Activated CD4-positive, alpha-beta memory T cell treated with anti-CD3 and anti-CD28 coated beads, Interleukin-2, amount 10 ng/mL, durations not matched to agents 7 days and 5 days (primary cell): ENCODE measurements at regions not wholly inside any gene's neighbourhood (a gene's known extent, or its start where the extent isn't known, plus 50 kb on each side); places are given as distances from the start of the nearest gene placed in this dataset.

Source experiments
- CTCF ChIA-PET: fragments of 350-600 bp; sonication (Branson Sonifier 250); formaldehyde crosslinking; loops from one replicate; lab custom pipeline; 2021; ENCODE audit warnings: antibody characterized with exemption, inconsistent platforms; lab: Charles Lee
- POLR2A ChIA-PET: fragments of 350-600 bp; sonication (Branson Sonifier 250); formaldehyde crosslinking; loops from one replicate; lab custom pipeline; 2021; ENCODE audit warnings: antibody characterized with exemption; lab: Charles Lee
- DNase-seq: peaks from one replicate; pipeline ENCODE4 v3.0.0-alpha.2; 2020
- H3K27ac Mint-ChIP-seq: one replicate; pipeline ENCODE4 v1.8.0; 2021; ENCODE audit warnings: mild to moderate bottlenecking, mixed read lengths
- H3K27me3 Mint-ChIP-seq: one replicate; pipeline ENCODE4 v1.8.0; 2021; ENCODE audit warnings: mixed read lengths
- H3K36me3 Mint-ChIP-seq: one replicate; pipeline ENCODE4 v1.8.0; 2021; ENCODE audit warnings: low read depth, mixed read lengths
- H3K4me1 Mint-ChIP-seq: one replicate; pipeline ENCODE4 v1.8.0; 2021; ENCODE audit warnings: mixed read lengths
- H3K4me3 Mint-ChIP-seq: one replicate; pipeline ENCODE4 v1.8.0; 2021; ENCODE audit warnings: mild to moderate bottlenecking, mixed read lengths
- H3K9me3 Mint-ChIP-seq: one replicate; pipeline ENCODE4 v1.8.0; 2021; ENCODE audit warnings: mixed read lengths

DNA sequence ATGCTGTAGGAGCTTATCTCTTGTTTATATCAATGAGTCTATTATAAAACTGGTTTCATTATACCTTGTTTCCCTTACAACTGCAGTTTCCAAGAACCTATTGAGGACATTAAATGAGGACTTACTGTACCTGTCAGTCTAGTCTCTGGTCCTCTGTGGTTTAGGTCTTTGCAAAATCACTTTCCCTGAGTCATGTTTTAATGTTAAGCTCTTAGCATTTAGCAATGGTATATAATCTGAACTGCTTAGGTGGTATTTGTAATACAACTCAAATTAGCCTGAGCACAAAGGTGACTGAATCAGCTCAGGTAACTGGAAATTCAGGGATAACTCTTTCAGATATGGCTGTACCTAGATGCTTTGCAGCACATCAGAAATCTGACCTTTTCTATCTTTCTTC lies 418.3 kb upstream of the SPRED2 start:
- no peaks in the 10 kb centered on the region for H3K27me3 Mint-ChIP-seq
- DNase-seq: no peak
- H3K4me3 Mint-ChIP-seq: no peak overlapping the region
- no peaks in the 10 kb centered on the region for H3K36me3 Mint-ChIP-seq
- ChIA-PET POLR2A (no interaction called here), CTCF (no interaction called here)
- no peaks in the 10 kb centered on the region for H3K9me3 Mint-ChIP-seq
- no peaks in the 10 kb centered on the region for H3K4me1 Mint-ChIP-seq
- H3K27ac Mint-ChIP-seq: no peak overlapping the region

GRCh38 chr2:65846989-65847678 lies 414.7 kb upstream of the SPRED2 start:
- Mint-ChIP-seq H3K4me1 (no peaks in the 10 kb centered on the region), H3K27me3 (no peaks in the 10 kb centered on the region), H3K9me3 (no peaks in the 10 kb centered on the region), H3K27ac (no peak overlapping the region), H3K4me3 (no peak overlapping the region), H3K36me3 (no peaks in the 10 kb centered on the region)
- DNase-seq: no peak
- CTCF ChIA-PET: no interaction called here
- POLR2A ChIA-PET: no interaction called here

DNA sequence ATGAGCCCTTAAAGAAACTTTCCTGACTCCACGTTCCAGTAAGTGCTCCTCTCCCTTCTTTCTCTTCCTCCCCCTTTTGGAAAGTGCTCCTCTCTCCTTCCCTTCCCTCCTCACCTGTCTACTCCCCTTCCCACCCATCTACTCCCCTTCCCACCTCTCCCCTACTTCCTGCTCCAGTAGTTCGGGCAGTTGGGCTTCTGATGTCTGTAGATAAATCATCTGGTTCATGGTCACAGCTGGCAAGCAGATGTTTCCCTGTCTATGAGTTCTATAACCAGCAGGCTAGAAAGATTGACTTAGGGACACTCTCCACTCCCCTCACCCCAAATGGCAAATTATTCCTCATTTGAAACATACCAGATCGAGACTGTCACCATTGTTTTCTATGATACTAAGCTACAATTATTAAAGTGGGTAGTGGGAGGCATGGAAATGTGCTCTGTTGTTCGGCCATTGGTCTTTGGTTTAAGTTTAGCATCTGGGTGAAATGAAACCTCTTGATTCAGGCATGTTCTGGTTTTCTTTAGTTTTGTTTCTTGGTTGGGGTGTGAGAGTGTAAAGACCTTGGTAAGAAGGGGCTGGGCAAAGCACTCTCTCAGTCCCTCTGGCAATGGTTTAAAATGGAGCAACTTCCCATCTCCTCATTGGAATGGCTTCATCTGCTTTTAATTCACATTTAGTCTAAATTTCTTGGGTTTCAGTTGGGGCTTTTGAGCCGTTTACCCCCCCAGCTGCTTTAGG lies 413.2 kb upstream of the SPRED2 start:
- Mint-ChIP-seq H3K4me3 (no peak overlapping the region), H3K4me1 (no peaks in the 10 kb centered on the region), H3K27ac (no peak overlapping the region), H3K27me3 (no peaks in the 10 kb centered on the region), H3K36me3 (no peaks in the 10 kb centered on the region), H3K9me3 (no peaks in the 10 kb centered on the region)
- DNase-seq: no peak
- CTCF ChIA-PET: no interaction called here
- POLR2A ChIA-PET: no interaction called here

- Mint-ChIP-seq H3K36me3 (no peaks in the 10 kb centered on the region), H3K9me3 (no peaks in the 10 kb centered on the region), H3K4me3 (no peak overlapping the region), H3K27ac (no peak overlapping the region), H3K27me3 (no peaks in the 10 kb centered on the region), H3K4me1 (no peaks in the 10 kb centered on the region)
- POLR2A ChIA-PET: no interaction called here
- DNase-seq: no peak
- CTCF ChIA-PET: interaction anchor here (0.6 kb wide), 1 partner anchor 443 kb away, joined by 3 read pairs; no protein-coding TSS in a partner anchor
Observed at GRCh38 chr2:65842104-65842503, 409.7 kb upstream of the SPRED2 start.

DNA sequence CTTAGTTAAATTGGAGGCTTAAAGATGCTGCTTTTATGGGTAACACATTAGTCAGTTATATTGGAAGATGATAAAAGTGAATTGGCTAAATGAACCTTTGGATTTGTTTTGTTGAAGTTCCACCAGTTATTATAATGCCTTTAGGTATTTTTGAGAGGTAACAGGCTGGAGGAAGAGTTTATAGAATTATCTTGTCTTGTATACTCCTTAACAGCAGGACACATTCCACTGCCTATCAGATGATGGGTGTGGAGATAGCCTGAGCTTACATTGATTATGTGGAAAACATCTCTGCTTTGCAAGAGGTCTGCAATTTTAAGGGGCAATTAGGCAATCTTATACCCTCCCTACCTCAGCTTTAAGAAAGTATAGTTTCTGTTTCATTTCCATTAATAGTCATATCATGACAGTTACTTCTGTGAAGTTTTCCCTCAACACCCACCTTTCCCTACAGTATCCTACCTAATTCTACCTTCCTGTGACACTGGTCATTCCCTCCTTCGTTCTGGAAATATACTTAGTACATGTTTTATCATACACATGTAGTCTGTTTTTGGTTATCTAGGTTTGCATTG lies 403.7 kb upstream of the SPRED2 start:
- Mint-ChIP-seq H3K9me3 (no peaks in the 10 kb centered on the region), H3K4me1 (no peaks in the 10 kb centered on the region), H3K27ac (no peak overlapping the region), H3K4me3 (no peak overlapping the region), H3K36me3 (no peaks in the 10 kb centered on the region), H3K27me3 (no peaks in the 10 kb centered on the region)
- POLR2A ChIA-PET: no interaction called here
- CTCF ChIA-PET: no interaction called here
- DNase-seq: no peak

DNA sequence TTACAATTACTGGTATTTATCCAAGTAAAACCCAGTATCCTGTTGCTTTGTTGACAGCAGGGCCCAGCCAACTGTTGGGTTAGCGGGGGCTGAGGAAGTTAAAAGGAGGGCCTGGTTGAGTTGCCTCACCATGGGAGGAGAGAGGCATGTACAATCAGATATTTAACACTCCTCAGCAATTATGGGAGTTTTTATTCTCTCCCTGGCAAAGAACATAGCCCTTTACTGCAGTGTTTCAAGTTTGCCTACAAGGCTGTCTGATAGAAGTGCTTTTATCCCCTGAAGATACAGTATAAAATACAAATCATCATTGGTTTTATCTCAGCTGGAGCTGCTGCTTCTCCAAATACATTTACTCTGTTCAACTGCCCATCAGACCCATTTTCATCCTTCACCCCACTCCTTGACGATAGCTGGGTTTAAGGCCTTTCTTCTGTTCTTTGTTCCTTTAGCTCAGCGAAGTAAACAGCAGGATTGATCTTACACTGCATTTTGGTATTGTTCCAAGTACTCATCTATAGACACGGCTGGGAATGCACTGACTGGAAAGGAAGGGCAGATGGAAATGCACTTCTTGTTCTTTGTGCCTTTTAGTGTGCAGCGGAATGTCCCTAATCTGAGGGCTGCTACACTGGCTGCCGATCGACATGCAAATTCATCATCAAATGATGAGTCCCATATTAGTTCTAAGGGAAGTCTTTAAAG lies 402.5 kb upstream of the SPRED2 start:
- H3K27ac Mint-ChIP-seq: no peak overlapping the region
- H3K27me3 Mint-ChIP-seq: no peaks in the 10 kb centered on the region
- H3K9me3 Mint-ChIP-seq: no peaks in the 10 kb centered on the region
- H3K4me1 Mint-ChIP-seq: no peaks in the 10 kb centered on the region
- no peak overlapping the region for H3K4me3 Mint-ChIP-seq
- ChIA-PET CTCF (no interaction called here), POLR2A (no interaction called here)
- no peaks in the 10 kb centered on the region for H3K36me3 Mint-ChIP-seq
- no peak for DNase-seq

GRCh38 chr2:65834062-65834461 lies 401.7 kb upstream of the SPRED2 start:
- POLR2A ChIA-PET: no interaction called here
- Mint-ChIP-seq H3K36me3 (no peaks in the 10 kb centered on the region), H3K27me3 (no peaks in the 10 kb centered on the region), H3K4me3 (no peak overlapping the region), H3K4me1 (no peaks in the 10 kb centered on the region), H3K27ac (no peak overlapping the region), H3K9me3 (no peaks in the 10 kb centered on the region)
- CTCF ChIA-PET: no interaction called here
- no peak for DNase-seq

- CTCF ChIA-PET: no interaction called here
Observed at GRCh38 chr2:65831509-65831908, 399.1 kb upstream of the SPRED2 start.

DNA sequence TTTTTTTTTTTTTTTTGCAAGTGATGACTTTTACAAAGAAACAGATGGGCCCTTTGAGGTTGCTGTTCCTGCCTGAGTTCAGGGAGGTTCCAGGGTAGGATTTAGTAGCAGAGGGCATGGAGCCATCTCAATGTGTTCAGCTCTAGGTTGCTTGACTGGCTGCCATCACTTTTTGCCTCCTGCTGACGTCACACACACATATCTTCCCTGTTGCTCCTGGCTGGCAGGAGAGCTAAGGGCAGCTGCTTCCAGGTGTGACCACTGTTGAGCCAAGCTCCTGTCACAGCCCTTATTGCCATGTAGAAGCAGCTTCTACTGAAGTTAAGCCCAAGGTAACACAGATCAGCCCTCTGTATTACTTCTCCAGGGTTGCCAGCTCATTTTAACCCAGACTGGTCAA lies 394.2 kb upstream of the SPRED2 start:
- Mint-ChIP-seq H3K27ac (no peak overlapping the region), H3K36me3 (no peaks in the 10 kb centered on the region), H3K27me3 (no peaks in the 10 kb centered on the region), H3K4me1 (no peaks in the 10 kb centered on the region), H3K4me3 (no peak overlapping the region), H3K9me3 (no peaks in the 10 kb centered on the region)
- no peak for DNase-seq
- ChIA-PET POLR2A (no interaction called here), CTCF (no interaction called here)

More at GRCh38 chr2:65831509-65831908, 399.1 kb upstream of the SPRED2 start:
- Mint-ChIP-seq H3K36me3 (no peaks in the 10 kb centered on the region), H3K4me1 (no peaks in the 10 kb centered on the region), H3K4me3 (no peak overlapping the region), H3K27ac (no peak overlapping the region), H3K9me3 (no peaks in the 10 kb centered on the region), H3K27me3 (no peaks in the 10 kb centered on the region)
- POLR2A ChIA-PET: no interaction called here
- no peak for DNase-seq

DNA sequence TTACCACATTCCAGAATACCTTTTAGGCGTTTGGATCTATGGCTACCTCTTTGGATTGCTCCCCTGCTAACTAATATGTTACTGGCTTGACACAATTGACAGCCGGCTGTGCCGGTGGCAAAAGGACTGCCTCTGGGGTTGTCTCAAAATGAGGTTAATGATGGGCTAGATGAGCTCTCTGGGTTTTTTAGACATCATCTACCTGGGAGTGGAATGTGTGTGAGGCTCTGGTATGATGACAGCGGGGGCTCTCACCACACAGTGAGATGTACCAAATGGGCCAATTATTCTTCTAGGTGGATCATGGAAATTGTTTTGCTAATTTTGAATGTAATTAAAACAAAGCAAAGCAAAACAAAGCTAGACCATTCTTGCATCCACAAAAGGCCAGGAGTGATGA lies 391.1 kb upstream of the SPRED2 start:
- H3K9me3 Mint-ChIP-seq: no peaks in the 10 kb centered on the region
- CTCF ChIA-PET: no interaction called here
- H3K27me3 Mint-ChIP-seq: no peaks in the 10 kb centered on the region
- H3K4me3 Mint-ChIP-seq: no peak overlapping the region
- H3K4me1 Mint-ChIP-seq: no peaks in the 10 kb centered on the region
- DNase-seq: no peak
- POLR2A ChIA-PET: no interaction called here
- H3K36me3 Mint-ChIP-seq: no peaks in the 10 kb centered on the region
- H3K27ac Mint-ChIP-seq: no peak overlapping the region

DNA sequence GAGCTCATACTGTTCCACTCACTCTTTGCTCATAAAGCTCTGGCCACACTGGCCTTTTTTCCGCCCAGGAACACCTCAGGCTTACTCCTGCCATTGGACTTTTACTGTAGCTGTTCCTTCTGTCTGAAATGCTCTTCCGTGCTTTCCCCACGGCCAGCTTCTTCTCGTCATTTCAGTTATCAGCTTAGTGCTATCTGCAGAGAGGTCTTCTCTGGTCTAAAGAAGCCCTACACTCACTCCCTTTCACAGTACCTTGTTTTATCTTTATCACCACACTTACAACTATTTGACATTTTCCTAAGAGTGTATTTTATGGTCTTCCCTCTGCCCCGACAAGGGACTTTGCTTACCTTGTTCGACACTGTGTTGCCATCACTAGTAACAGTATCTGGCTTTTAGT lies 388.1 kb upstream of the SPRED2 start:
- no peak overlapping the region for H3K4me3 Mint-ChIP-seq
- no peak for DNase-seq
- no peak overlapping the region for H3K27ac Mint-ChIP-seq
- POLR2A ChIA-PET: no interaction called here
- CTCF ChIA-PET: no interaction called here
- no peaks in the 10 kb centered on the region for H3K27me3 Mint-ChIP-seq
- H3K4me1 Mint-ChIP-seq: no peaks in the 10 kb centered on the region
- H3K36me3 Mint-ChIP-seq: no peaks in the 10 kb centered on the region
- no peaks in the 10 kb centered on the region for H3K9me3 Mint-ChIP-seq

GRCh38 chr2:65819963-65820362 lies 387.6 kb upstream of the SPRED2 start:
- Mint-ChIP-seq H3K36me3 (no peaks in the 10 kb centered on the region), H3K9me3 (no peaks in the 10 kb centered on the region), H3K4me1 (no peaks in the 10 kb centered on the region), H3K27me3 (no peaks in the 10 kb centered on the region), H3K4me3 (no peak overlapping the region), H3K27ac (no peak overlapping the region)
- POLR2A ChIA-PET: no interaction called here
- CTCF ChIA-PET: no interaction called here
- no peak for DNase-seq

GRCh38 chr2:65818873-65819451 lies 386.6 kb upstream of the SPRED2 start:
- ChIA-PET CTCF (no interaction called here), POLR2A (no interaction called here)
- DNase-seq: no peak
- no peaks in the 10 kb centered on the region for H3K9me3 Mint-ChIP-seq
- H3K36me3 Mint-ChIP-seq: no peaks in the 10 kb centered on the region
- no peaks in the 10 kb centered on the region for H3K4me1 Mint-ChIP-seq
- no peaks in the 10 kb centered on the region for H3K27me3 Mint-ChIP-seq
- H3K4me3 Mint-ChIP-seq: no peak overlapping the region
- H3K27ac Mint-ChIP-seq: no peak overlapping the region
